ENCODE measurements at regions not wholly inside any gene's neighbourhood (a gene's known extent, or its start where the extent isn't known, plus 50 kb on each side); places are given as distances from the start of the nearest gene placed in this dataset.
A peak's percentile ranks its signal among the peaks of the same experiment; 100 is the strongest.

DNA sequence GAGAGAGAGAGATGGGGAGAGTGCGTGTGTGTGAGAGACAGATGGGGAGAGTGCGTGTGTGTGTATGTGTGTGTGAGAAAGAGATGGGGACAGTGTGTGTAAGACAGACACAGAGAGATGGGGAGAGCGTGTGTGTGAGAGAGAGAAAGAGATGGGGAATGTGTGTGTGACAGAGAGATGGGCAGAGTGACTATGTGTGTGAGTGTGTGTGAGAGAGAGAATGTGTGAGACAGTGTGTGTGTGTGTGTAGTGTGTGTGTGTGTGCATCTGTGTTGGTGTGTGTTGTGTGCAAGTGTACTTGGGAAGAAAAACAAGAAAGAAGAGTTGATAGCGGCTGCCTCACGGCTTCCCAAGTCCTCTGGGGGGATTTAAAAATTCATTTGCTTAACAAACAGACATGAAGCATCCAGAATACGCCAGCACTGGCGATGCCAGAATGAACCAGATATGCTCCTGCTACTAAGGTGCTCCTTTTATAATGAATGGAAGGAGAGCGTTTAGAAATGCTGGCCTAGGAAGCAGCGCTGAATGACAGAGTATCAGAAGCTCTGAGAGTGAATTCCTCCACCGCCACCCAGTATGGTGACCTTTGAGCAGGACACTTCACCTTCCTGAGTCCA lies 186.1 kb upstream of the TSC22D2 start:
- 100% methylated on average over 3 of the region's 10 CpGs for WGBS (ENCODE audit: extremely low coverage, insufficient read length, low lambda C conversion rate)

More for the DNA sequence above, 186.1 kb upstream of the TSC22D2 start:
- H3K4ac ChIP-seq (ENCODE audit: low read depth, low read length) = no peak overlapping the region
- H2BK15ac ChIP-seq (ENCODE audit: low read depth, low read length) = no peak overlapping the region
- H2BK20ac ChIP-seq (ENCODE audit: low read depth, low read length, poor library complexity, severe bottlenecking) = no peak overlapping the region
- TF ChIP-seq, protein P1, sequence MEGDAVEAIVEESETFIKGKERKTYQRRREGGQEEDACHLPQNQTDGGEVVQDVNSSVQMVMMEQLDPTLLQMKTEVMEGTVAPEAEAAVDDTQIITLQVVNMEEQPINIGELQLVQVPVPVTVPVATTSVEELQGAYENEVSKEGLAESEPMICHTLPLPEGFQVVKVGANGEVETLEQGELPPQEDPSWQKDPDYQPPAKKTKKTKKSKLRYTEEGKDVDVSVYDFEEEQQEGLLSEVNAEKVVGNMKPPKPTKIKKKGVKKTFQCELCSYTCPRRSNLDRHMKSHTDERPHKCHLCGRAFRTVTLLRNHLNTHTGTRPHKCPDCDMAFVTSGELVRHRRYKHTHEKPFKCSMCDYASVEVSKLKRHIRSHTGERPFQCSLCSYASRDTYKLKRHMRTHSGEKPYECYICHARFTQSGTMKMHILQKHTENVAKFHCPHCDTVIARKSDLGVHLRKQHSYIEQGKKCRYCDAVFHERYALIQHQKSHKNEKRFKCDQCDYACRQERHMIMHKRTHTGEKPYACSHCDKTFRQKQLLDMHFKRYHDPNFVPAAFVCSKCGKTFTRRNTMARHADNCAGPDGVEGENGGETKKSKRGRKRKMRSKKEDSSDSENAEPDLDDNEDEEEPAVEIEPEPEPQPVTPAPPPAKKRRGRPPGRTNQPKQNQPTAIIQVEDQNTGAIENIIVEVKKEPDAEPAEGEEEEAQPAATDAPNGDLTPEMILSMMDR (conservative IDR thresholded peaks at IDR 0.05) = no peak
- peaks cover 2% of the 10 kb centered on the region; the same call in 1 of the 2 replicates for H3K27me3 ChIP-seq (ENCODE audit: insufficient read depth, low read length)
- H3T11ph ChIP-seq (ENCODE audit: low read length) = no peak overlapping the region
- H3K79me1 ChIP-seq (ENCODE audit: insufficient read depth, low read depth, low read length, poor library complexity, severe bottlenecking) = no peaks in the 10 kb centered on the region
- no peak overlapping the region for H3K14ac ChIP-seq (ENCODE audit: insufficient read depth, low read length)
- Mint-ChIP-seq H3K4me1 (peaks cover 34 to 36% of the 10 kb centered on the region in 2 experiments), H3K4me3 (peak overlapping the region in 1 of 2 experiments; percentile 75; a peak in 2 of 5 replicates), H3K9me3 (peaks cover 8 to 10% of the 10 kb centered on the region in 2 experiments), H3K27me3 (ENCODE audit: low read depth) (peaks cover 32% of the 10 kb centered on the region), H3K36me3 (ENCODE audit: insufficient read depth in 1 of 3, low read depth in 3 of 3) (peaks cover 0 to 8% (median 3%) of the 10 kb centered on the region in 3 experiments; a peak in 3 of 7 replicates), H3K27ac (no peak overlapping the region)
- H4K8ac ChIP-seq (replicated peaks; ENCODE audit: insufficient read length, low read depth, low read length) = peak overlapping the region; percentile 72
- H3K9me3 ChIP-seq (ENCODE audit: control insufficient read depth, low read depth, low read length) = no peaks in the 10 kb centered on the region
- H2AFZ ChIP-seq (ENCODE audit: low read length) = no peak overlapping the region
- DNase-seq = no peak
- H2BK5ac ChIP-seq (ENCODE audit: insufficient read length, low read length) = no peak overlapping the region
- peaks cover 7% of the 10 kb centered on the region for H3K23me2 ChIP-seq (ENCODE audit: insufficient read length, low read depth, low read length, poor library complexity, severe bottlenecking)
- H4K20me1 ChIP-seq (ENCODE audit: control insufficient read depth, insufficient read depth, insufficient read length) = no peaks in the 10 kb centered on the region
- peak overlapping the region; percentile 5 for H3K27ac ChIP-seq (ENCODE audit: insufficient read length, low read depth, low read length)
- peak overlapping the region; percentile 51 for H3K18ac ChIP-seq (ENCODE audit: insufficient read length, low read depth, low read length)
- H4K5ac ChIP-seq (ENCODE audit: insufficient read length, low read depth, low read length) = peak overlapping the region; percentile 15
- no peak overlapping the region for H4K91ac ChIP-seq (ENCODE audit: insufficient read length, low read depth, low read length)
- no peak overlapping the region for H3K56ac ChIP-seq (ENCODE audit: insufficient read length, low read depth, low read length)
- no peak overlapping the region for H3K9ac ChIP-seq (ENCODE audit: extremely low read depth, insufficient read length, low read length)
- H2AK5ac ChIP-seq (ENCODE audit: insufficient read length, low read length) = no peak overlapping the region
- peaks cover 12% of the 10 kb centered on the region; the same call in 1 of the 2 replicates for H3K4me1 ChIP-seq (ENCODE audit: insufficient read depth, low read length)
- no peak overlapping the region for H2BK12ac ChIP-seq (ENCODE audit: insufficient read length, low read depth, low read length)
- H2BK120ac ChIP-seq (ENCODE audit: low read depth, low read length, poor library complexity, severe bottlenecking) = no peak overlapping the region
- no peaks in the 10 kb centered on the region for H3K79me2 ChIP-seq (ENCODE audit: insufficient read depth, low read length)
- no peak overlapping the region for H3K23ac ChIP-seq (ENCODE audit: insufficient read length, low read depth, low read length)
- H3K4me2 ChIP-seq (ENCODE audit: insufficient read depth, insufficient read length, low read length) = peak overlapping the region; percentile 49
